Activated T-cell treated with anti-CD3 and anti-CD28 coated beads, Interleukin-2, amount 50 U/mL, for 72 hours (primary cell): ENCODE measurements at regions not wholly inside any gene's neighbourhood (a gene's known extent, or its start where the extent isn't known, plus 50 kb on each side); places are given as distances from the start of the nearest gene placed in this dataset.

Experiments
- ATAC-seq, 2 donors: fragments of 150-1000 bp; cut with Tn5 transposase; replicated peaks in 1 of 2; 2 replicates each; pipeline ENCODE4 v1.10.0; 2021; ENCODE audit warnings: moderate library complexity in 2 of 2, mild to moderate bottlenecking in 1 of 2
- DNase-seq, 2 donors: peaks; one replicate each; pipeline ENCODE4 v3.0.0; 2021 to 2022; ENCODE audit warnings: mixed read lengths in 1 of 2
- H3K27ac Mint-ChIP-seq: one replicate; pipeline ENCODE4 v1.8.0; 2022; ENCODE audit warnings: mild to moderate bottlenecking, moderate library complexity, mixed read lengths
- H3K27me3 Mint-ChIP-seq: one replicate; pipeline ENCODE4 v1.8.0; 2022; ENCODE audit warnings: low read depth, mixed read lengths
- H3K36me3 Mint-ChIP-seq, 2 donors: one replicate each; pipeline ENCODE4 v1.8.0; 2022; ENCODE audit warnings: mixed read lengths in 2 of 2, mild to moderate bottlenecking in 1 of 2; ENCODE audit not compliant: insufficient read depth in 2 of 2
- H3K4me1 Mint-ChIP-seq: one replicate; pipeline ENCODE4 v1.8.0; 2022; ENCODE audit warnings: low read depth, mixed read lengths
- H3K4me3 Mint-ChIP-seq, 2 donors: one replicate each; pipeline ENCODE4 v1.8.0; 2022; ENCODE audit warnings: mild to moderate bottlenecking in 2 of 2, mixed read lengths in 2 of 2, moderate library complexity in 2 of 2
- H3K9me3 Mint-ChIP-seq, 2 donors: one replicate each; pipeline ENCODE4 v1.8.0; 2022; ENCODE audit warnings: mixed read lengths in 2 of 2

GRCh38 chr5:82417776-82418607, 139.8 kb upstream of the RPS23 start:
- Mint-ChIP-seq H3K4me1 (no peaks in the 10 kb centered on the region), H3K27me3 (no peaks in the 10 kb centered on the region), H3K9me3 (no peaks in the 10 kb centered on the region), H3K36me3 (no peaks in the 10 kb centered on the region), H3K4me3 (no peak overlapping the region), H3K27ac (no peak overlapping the region)
- ATAC-seq (no peak), DNase-seq (no peak)

- ATAC-seq, result no peak
- DNase-seq, result no peak
- H3K27ac Mint-ChIP-seq, result no peak overlapping the region
- no peaks in the 10 kb centered on the region for H3K27me3 Mint-ChIP-seq
- H3K4me1 Mint-ChIP-seq, result no peaks in the 10 kb centered on the region
- H3K36me3 Mint-ChIP-seq, result no peaks in the 10 kb centered on the region
- H3K9me3 Mint-ChIP-seq, result no peaks in the 10 kb centered on the region
- H3K4me3 Mint-ChIP-seq, result no peak overlapping the region
Observed at GRCh38 chr5:82416512-82416911, 138.4 kb upstream of the RPS23 start.

- DNase-seq (no peak), ATAC-seq (no peak)
- Mint-ChIP-seq H3K27me3 (no peaks in the 10 kb centered on the region), H3K9me3 (no peaks in the 10 kb centered on the region), H3K36me3 (no peaks in the 10 kb centered on the region), H3K27ac (no peak overlapping the region), H3K4me3 (no peak overlapping the region), H3K4me1 (no peaks in the 10 kb centered on the region)
Observed at GRCh38 chr5:82414041-82414388, 135.9 kb upstream of the RPS23 start.

GRCh38 chr5:82413302-82414040, 135.3 kb upstream of the RPS23 start:
- H3K4me3 Mint-ChIP-seq, result no peak overlapping the region
- H3K9me3 Mint-ChIP-seq, result no peaks in the 10 kb centered on the region
- H3K36me3 Mint-ChIP-seq, result no peaks in the 10 kb centered on the region
- DNase-seq (no peak), ATAC-seq (no peak)
- H3K4me1 Mint-ChIP-seq, result no peaks in the 10 kb centered on the region
- no peaks in the 10 kb centered on the region for H3K27me3 Mint-ChIP-seq
- no peak overlapping the region for H3K27ac Mint-ChIP-seq

- ATAC-seq, result no peak
- Mint-ChIP-seq H3K27me3 (no peaks in the 10 kb centered on the region), H3K36me3 (peaks cover 2 to 4% of the 10 kb centered on the region in 2 donors), H3K27ac (no peak overlapping the region), H3K4me1 (no peaks in the 10 kb centered on the region), H3K9me3 (peaks cover 0 to 2% of the 10 kb centered on the region in 2 donors), H3K4me3 (no peak overlapping the region)
- no peak for DNase-seq
Observed at GRCh38 chr5:82408033-82408432, 129.9 kb upstream of the RPS23 start.

GRCh38 chr5:82406205-82406773, 128.1 kb upstream of the RPS23 start:
- H3K36me3 Mint-ChIP-seq, result peaks cover 2 to 4% of the 10 kb centered on the region in 2 donors
- ATAC-seq, result no peak
- H3K27me3 Mint-ChIP-seq, result no peaks in the 10 kb centered on the region
- no peak overlapping the region for H3K4me3 Mint-ChIP-seq
- peaks cover 0 to 2% of the 10 kb centered on the region in 2 donors for H3K9me3 Mint-ChIP-seq
- no peak overlapping the region for H3K27ac Mint-ChIP-seq
- H3K4me1 Mint-ChIP-seq, result no peaks in the 10 kb centered on the region
- DNase-seq, result no peak

- DNase-seq (no peak), ATAC-seq (no peak)
- no peaks in the 10 kb centered on the region for H3K4me1 Mint-ChIP-seq
- H3K27ac Mint-ChIP-seq, result no peak overlapping the region
- peaks cover 0 to 2% of the 10 kb centered on the region in 2 donors for H3K9me3 Mint-ChIP-seq
- H3K27me3 Mint-ChIP-seq, result no peaks in the 10 kb centered on the region
- H3K36me3 Mint-ChIP-seq, result peaks cover 2 to 4% of the 10 kb centered on the region in 2 donors
- H3K4me3 Mint-ChIP-seq, result no peak overlapping the region
Observed at GRCh38 chr5:82405618-82406204, 127.6 kb upstream of the RPS23 start.

- Mint-ChIP-seq H3K4me1 (no peaks in the 10 kb centered on the region), H3K4me3 (no peak overlapping the region), H3K36me3 (peaks cover 2 to 4% of the 10 kb centered on the region in 2 donors), H3K27ac (no peak overlapping the region), H3K27me3 (no peaks in the 10 kb centered on the region), H3K9me3 (peaks cover 0 to 2% of the 10 kb centered on the region in 2 donors)
- no peak for DNase-seq
- no peak for ATAC-seq
Observed at GRCh38 chr5:82405161-82405560, 127.0 kb upstream of the RPS23 start.

- H3K4me1 Mint-ChIP-seq, result no peaks in the 10 kb centered on the region
- H3K4me3 Mint-ChIP-seq, result no peak overlapping the region
- no peak overlapping the region for H3K27ac Mint-ChIP-seq
- peaks cover 2 to 4% of the 10 kb centered on the region in 2 donors for H3K36me3 Mint-ChIP-seq
- no peak for ATAC-seq
- DNase-seq, result no peak
- no peaks in the 10 kb centered on the region for H3K27me3 Mint-ChIP-seq
- peaks cover 0 to 2% of the 10 kb centered on the region in 2 donors for H3K9me3 Mint-ChIP-seq
Observed at GRCh38 chr5:82404382-82404945, 126.3 kb upstream of the RPS23 start.

GRCh38 chr5:82403724-82404123, 125.6 kb upstream of the RPS23 start:
- H3K36me3 Mint-ChIP-seq, result peaks cover 2 to 4% of the 10 kb centered on the region in 2 donors
- no peak for DNase-seq
- peaks cover 0 to 2% of the 10 kb centered on the region in 2 donors for H3K9me3 Mint-ChIP-seq
- no peaks in the 10 kb centered on the region for H3K4me1 Mint-ChIP-seq
- H3K4me3 Mint-ChIP-seq, result no peak overlapping the region
- no peak overlapping the region for H3K27ac Mint-ChIP-seq
- no peak for ATAC-seq
- no peaks in the 10 kb centered on the region for H3K27me3 Mint-ChIP-seq

- no peak overlapping the region for H3K27ac Mint-ChIP-seq
- no peak for DNase-seq
- H3K4me3 Mint-ChIP-seq, result no peak overlapping the region
Observed at GRCh38 chr5:82403026-82403425, 124.9 kb upstream of the RPS23 start.

GRCh38 chr5:82399111-82399510, 121.0 kb upstream of the RPS23 start:
- H3K9me3 Mint-ChIP-seq, result no peaks in the 10 kb centered on the region
- ATAC-seq, result no peak
- no peak overlapping the region for H3K27ac Mint-ChIP-seq
- no peaks in the 10 kb centered on the region for H3K27me3 Mint-ChIP-seq
- H3K4me1 Mint-ChIP-seq, result no peaks in the 10 kb centered on the region
- H3K36me3 Mint-ChIP-seq, result no peaks in the 10 kb centered on the region
- no peak for DNase-seq
- no peak overlapping the region for H3K4me3 Mint-ChIP-seq

More at GRCh38 chr5:82403026-82403425, 124.9 kb upstream of the RPS23 start:
- no peak for ATAC-seq
- no peaks in the 10 kb centered on the region for H3K4me1 Mint-ChIP-seq
- peaks cover 2 to 4% of the 10 kb centered on the region in 2 donors for H3K36me3 Mint-ChIP-seq
- peaks cover 0 to 2% of the 10 kb centered on the region in 2 donors for H3K9me3 Mint-ChIP-seq
- H3K27me3 Mint-ChIP-seq, result no peaks in the 10 kb centered on the region
